ENCODE measurements at regions not wholly inside any gene's neighbourhood (a gene's known extent, or its start where the extent isn't known, plus 50 kb on each side); places are given as distances from the start of the nearest gene placed in this dataset.

DNA sequence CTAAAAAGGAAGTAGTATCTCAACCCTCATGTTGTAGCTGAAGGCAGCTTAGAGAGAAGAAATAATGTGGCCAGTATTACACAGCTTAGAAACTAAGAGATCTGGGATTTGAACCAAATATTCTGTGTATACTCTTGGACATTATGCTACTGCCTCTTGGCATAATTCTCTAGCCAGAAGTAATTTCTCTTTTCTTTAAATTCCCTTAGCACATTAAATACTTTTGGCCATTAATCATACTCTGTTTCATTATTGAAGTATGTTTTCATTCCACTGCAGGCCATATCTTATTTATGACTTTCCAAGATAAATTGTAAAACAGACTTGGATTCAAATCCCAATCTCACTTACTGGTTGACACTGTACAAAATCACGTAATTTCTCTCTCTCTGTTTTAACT lies 181.3 kb upstream of the SPAG17 start:
- no peak for TF ChIP-seq ZNF20 (CRISPR knock-in tag; IDR thresholded peaks at IDR 0.05)
- no peak for TF ChIP-seq SP1 (IDR thresholded peaks at IDR 0.05)
- TF ChIP-seq SP1 (CRISPR knock-in tag; IDR thresholded peaks at IDR 0.05) = no peak
- no peak for TF ChIP-seq SPEN (CRISPR knock-in tag; IDR thresholded peaks at IDR 0.05; ENCODE audit: low read depth)
- no peak for TF ChIP-seq CHD2 (IDR thresholded peaks at IDR 0.05; ENCODE audit: low read depth, low read length)
- TF ChIP-seq, protein P1, sequence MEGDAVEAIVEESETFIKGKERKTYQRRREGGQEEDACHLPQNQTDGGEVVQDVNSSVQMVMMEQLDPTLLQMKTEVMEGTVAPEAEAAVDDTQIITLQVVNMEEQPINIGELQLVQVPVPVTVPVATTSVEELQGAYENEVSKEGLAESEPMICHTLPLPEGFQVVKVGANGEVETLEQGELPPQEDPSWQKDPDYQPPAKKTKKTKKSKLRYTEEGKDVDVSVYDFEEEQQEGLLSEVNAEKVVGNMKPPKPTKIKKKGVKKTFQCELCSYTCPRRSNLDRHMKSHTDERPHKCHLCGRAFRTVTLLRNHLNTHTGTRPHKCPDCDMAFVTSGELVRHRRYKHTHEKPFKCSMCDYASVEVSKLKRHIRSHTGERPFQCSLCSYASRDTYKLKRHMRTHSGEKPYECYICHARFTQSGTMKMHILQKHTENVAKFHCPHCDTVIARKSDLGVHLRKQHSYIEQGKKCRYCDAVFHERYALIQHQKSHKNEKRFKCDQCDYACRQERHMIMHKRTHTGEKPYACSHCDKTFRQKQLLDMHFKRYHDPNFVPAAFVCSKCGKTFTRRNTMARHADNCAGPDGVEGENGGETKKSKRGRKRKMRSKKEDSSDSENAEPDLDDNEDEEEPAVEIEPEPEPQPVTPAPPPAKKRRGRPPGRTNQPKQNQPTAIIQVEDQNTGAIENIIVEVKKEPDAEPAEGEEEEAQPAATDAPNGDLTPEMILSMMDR (CRISPR knock-in tag; IDR thresholded peaks at IDR 0.05) = no peak
- TF ChIP-seq ZNF629 (CRISPR knock-in tag; conservative IDR thresholded peaks at IDR 0.05) = no peak
